ENCODE measurements at regions not wholly inside any gene's neighbourhood (a gene's known extent, or its start where the extent isn't known, plus 50 kb on each side); places are given as distances from the start of the nearest gene placed in this dataset.

DNA sequence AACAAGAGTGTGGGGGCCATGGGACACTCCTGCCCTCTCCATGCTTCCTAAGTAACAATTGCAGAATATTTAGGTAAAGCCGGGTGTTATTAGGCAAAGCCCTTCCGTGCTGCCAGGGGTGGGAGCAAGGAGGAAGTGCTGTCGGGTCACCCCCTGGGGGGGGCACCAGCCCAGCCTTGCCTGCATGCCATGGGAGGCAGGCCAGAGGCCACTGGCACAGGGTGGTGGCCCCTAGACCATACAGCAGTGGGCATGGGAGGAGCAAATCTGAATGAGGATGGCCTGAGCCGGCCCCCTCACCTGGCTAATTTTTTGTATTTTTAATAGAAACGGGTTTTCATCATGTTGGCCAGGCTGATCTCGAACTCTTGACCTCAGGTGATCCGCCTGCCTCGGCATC is 355.7 kb upstream of the CDH8 start:
- TF ChIP-seq, protein P1, sequence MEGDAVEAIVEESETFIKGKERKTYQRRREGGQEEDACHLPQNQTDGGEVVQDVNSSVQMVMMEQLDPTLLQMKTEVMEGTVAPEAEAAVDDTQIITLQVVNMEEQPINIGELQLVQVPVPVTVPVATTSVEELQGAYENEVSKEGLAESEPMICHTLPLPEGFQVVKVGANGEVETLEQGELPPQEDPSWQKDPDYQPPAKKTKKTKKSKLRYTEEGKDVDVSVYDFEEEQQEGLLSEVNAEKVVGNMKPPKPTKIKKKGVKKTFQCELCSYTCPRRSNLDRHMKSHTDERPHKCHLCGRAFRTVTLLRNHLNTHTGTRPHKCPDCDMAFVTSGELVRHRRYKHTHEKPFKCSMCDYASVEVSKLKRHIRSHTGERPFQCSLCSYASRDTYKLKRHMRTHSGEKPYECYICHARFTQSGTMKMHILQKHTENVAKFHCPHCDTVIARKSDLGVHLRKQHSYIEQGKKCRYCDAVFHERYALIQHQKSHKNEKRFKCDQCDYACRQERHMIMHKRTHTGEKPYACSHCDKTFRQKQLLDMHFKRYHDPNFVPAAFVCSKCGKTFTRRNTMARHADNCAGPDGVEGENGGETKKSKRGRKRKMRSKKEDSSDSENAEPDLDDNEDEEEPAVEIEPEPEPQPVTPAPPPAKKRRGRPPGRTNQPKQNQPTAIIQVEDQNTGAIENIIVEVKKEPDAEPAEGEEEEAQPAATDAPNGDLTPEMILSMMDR (IDR thresholded peaks at IDR 0.05): no peak
- H3K4me3 ChIP-seq: no peak overlapping the region
- no peaks in the 10 kb centered on the region for H3K27me3 ChIP-seq
- H3K9me3 ChIP-seq: no peaks in the 10 kb centered on the region
- H3K27ac ChIP-seq: no peak overlapping the region
- no peaks in the 10 kb centered on the region for H3K4me1 ChIP-seq
- intact Hi-C loops (cut with DNase I): no loop called here
- no peaks in the 10 kb centered on the region for H3K36me3 ChIP-seq
- no peak for DNase-seq (ENCODE audit: low spot score in 2 of 2)

- Histone ChIP-seq H3K27ac (no peak overlapping the region), H3K36me3 (no peaks in the 10 kb centered on the region), H3K4me1 (no peaks in the 10 kb centered on the region), H3K4me3 (no peak overlapping the region), H3K27me3 (no peaks in the 10 kb centered on the region), H3K9me3 (no peaks in the 10 kb centered on the region)
- intact Hi-C loops (cut with DNase I): no loop called here
- no peak for DNase-seq (ENCODE audit: low spot score in 2 of 2)
- TF ChIP-seq, protein P1 (IDR thresholded peaks at IDR 0.05): no peak
These were observed 354.9 kb upstream of the CDH8 start for GRCh38 chr16:62391134-62391533.

- H3K27ac ChIP-seq: no peak overlapping the region
- H3K4me1 ChIP-seq: no peaks in the 10 kb centered on the region
- intact Hi-C loops (cut with DNase I): no loop called here
- no peak overlapping the region for H3K4me3 ChIP-seq
- H3K27me3 ChIP-seq: no peaks in the 10 kb centered on the region
- H3K36me3 ChIP-seq: no peaks in the 10 kb centered on the region
- no peak for DNase-seq (ENCODE audit: low spot score in 2 of 2)
- TF ChIP-seq, protein P1 (IDR thresholded peaks at IDR 0.05): no peak
- H3K9me3 ChIP-seq: no peaks in the 10 kb centered on the region
These were observed 354.0 kb upstream of the CDH8 start for GRCh38 chr16:62390214-62390613.

DNA sequence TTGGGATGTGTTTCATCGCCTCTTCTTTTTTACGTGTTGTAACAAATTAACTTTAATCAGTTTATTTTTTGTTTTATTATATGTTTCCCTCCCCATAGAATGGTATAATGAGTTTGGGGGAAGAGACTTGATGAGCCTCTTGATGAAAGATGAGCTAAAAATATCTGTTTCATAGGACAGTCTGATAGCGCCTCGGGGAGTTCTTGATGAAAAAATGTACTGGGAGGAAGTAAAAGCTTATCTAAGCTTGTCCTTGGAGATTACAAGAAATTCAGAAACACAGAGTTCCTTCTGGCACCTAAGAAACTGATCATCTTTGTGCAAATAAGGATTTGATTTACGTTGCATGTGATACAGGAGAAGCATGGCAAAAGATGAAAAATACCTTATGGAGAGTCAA is 350.2 kb upstream of the CDH8 start:
- Histone ChIP-seq H3K9me3 (no peaks in the 10 kb centered on the region), H3K4me1 (no peaks in the 10 kb centered on the region), H3K4me3 (no peak overlapping the region), H3K27ac (no peak overlapping the region), H3K36me3 (no peaks in the 10 kb centered on the region), H3K27me3 (no peaks in the 10 kb centered on the region)
- TF ChIP-seq, protein P1 (IDR thresholded peaks at IDR 0.05): no peak
- DNase-seq (ENCODE audit: low spot score in 2 of 2): no peak
- intact Hi-C loops (cut with DNase I): no loop called here

DNA sequence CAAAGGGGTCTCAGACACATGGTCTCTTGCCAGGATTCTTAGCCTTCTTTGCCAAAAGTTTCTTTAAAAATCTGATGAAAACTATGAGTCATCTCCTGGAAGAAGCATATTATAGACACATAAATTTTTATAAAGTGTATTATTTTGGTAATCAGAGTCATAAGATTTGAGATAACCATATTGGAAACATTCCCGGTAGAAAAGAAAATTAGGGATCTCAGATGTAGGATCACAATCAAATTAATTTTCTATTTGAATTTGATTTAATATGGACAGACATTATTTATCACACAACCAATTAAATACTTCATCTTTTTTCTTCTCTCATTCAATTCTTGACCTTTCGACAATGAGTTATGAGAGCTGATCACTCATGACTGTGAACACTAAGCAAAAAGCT is 347.7 kb upstream of the CDH8 start:
- TF ChIP-seq, protein P1 (IDR thresholded peaks at IDR 0.05): no peak
- Histone ChIP-seq H3K36me3 (no peaks in the 10 kb centered on the region), H3K4me1 (no peaks in the 10 kb centered on the region), H3K9me3 (no peaks in the 10 kb centered on the region), H3K27me3 (no peaks in the 10 kb centered on the region), H3K27ac (no peak overlapping the region), H3K4me3 (no peak overlapping the region)
- intact Hi-C loops (cut with DNase I): no loop called here
- DNase-seq (ENCODE audit: low spot score in 2 of 2): no peak

GRCh38 chr16:62370445-62370844 is 334.2 kb upstream of the CDH8 start:
- H3K4me1 ChIP-seq: no peaks in the 10 kb centered on the region
- no peaks in the 10 kb centered on the region for H3K36me3 ChIP-seq
- TF ChIP-seq, protein P1 (IDR thresholded peaks at IDR 0.05): no peak
- no peak overlapping the region for H3K27ac ChIP-seq
- no peaks in the 10 kb centered on the region for H3K9me3 ChIP-seq
- intact Hi-C loops (cut with DNase I): no loop called here
- no peak for DNase-seq (ENCODE audit: low spot score in 2 of 2)
- H3K27me3 ChIP-seq: no peaks in the 10 kb centered on the region
- H3K4me3 ChIP-seq: no peak overlapping the region

All from ascending aorta (tissue), 2 donors.